Neural progenitor cell (in vitro differentiated cells): ENCODE measurements at regions not wholly inside any gene's neighbourhood (a gene's known extent, or its start where the extent isn't known, plus 50 kb on each side); places are given as distances from the start of the nearest gene placed in this dataset.
"Not testable (repeated sequence)": the region's sequence is repeated elsewhere in the genome, so short reads cannot be mapped to it uniquely, and the experiment has no call there.

ENCODE experiments used
- DNase-seq: peaks from one replicate; pipeline ENCODE4 v3.0.0-alpha.2; 2016; ENCODE audit warnings: low spot score
- H2AFZ ChIP-seq: fragments of 200-600 bp; sonication (generic); replicated peaks from 2 replicates; pipeline ENCODE4 v1.6.1; 2016; ENCODE audit warnings: antibody characterized with exemption
- H3F3A ChIP-seq: fragments of 200-600 bp; sonication (generic); 2 replicates; pipeline ENCODE4 v1.6.1; 2016; ENCODE audit warnings: antibody characterized with exemption, low read depth
- H3K27ac ChIP-seq: fragments of 200-600 bp; sonication (generic); 2 replicates; pipeline ENCODE4 v1.5.1; 2016; ENCODE audit warnings: mild to moderate bottlenecking
- H3K27me3 ChIP-seq: fragments of 200-600 bp; sonication (generic); 2 replicates; pipeline ENCODE4 v1.6.1; 2016; ENCODE audit warnings: mild to moderate bottlenecking, moderate library complexity
- H3K36me3 ChIP-seq: fragments of 200-600 bp; sonication (generic); 2 replicates; pipeline ENCODE4 v1.5.1; 2016
- H3K4me1 ChIP-seq: fragments of 200-600 bp; sonication (generic); 2 replicates; pipeline ENCODE4 v1.6.1; 2016; ENCODE audit warnings: mixed run types
- H3K4me2 ChIP-seq: fragments of 200-600 bp; sonication (generic); 2 replicates; pipeline ENCODE4 v1.6.1; 2016
- H3K4me3 ChIP-seq: fragments of 200-600 bp; sonication (generic); 2 replicates; pipeline ENCODE4 v1.5.1; 2016
- H3K79me2 ChIP-seq: fragments of 200-600 bp; sonication (generic); 2 replicates; pipeline ENCODE4 v1.6.1; 2016; ENCODE audit warnings: low read depth
- H3K9ac ChIP-seq: fragments of 200-600 bp; sonication (generic); 2 replicates; pipeline ENCODE4 v1.6.1; 2016
- H3K9me3 ChIP-seq: fragments of 200-600 bp; sonication (generic); 2 replicates; pipeline ENCODE4 v1.5.1; 2016; ENCODE audit warnings: low read depth
- H4K20me1 ChIP-seq: fragments of 200-600 bp; sonication (generic); 2 replicates; pipeline ENCODE4 v1.6.1; 2016; ENCODE audit warnings: low read depth
- H3K27ac Mint-ChIP-seq: 3 replicates; pipeline ENCODE4 v1.8.0; 2021; ENCODE audit warnings: mixed read lengths
- H3K27me3 Mint-ChIP-seq: 2 replicates; pipeline ENCODE4 v1.8.0; 2022; ENCODE audit warnings: low read depth, mild to moderate bottlenecking, inconsistent platforms, moderate library complexity, mixed read lengths; ENCODE audit not compliant: insufficient read depth
- H3K36me3 Mint-ChIP-seq: 3 replicates; pipeline ENCODE4 v1.8.0; 2021; ENCODE audit warnings: mixed read lengths
- H3K4me1 Mint-ChIP-seq: 3 replicates; pipeline ENCODE4 v1.8.0; 2021; ENCODE audit warnings: mixed read lengths
- H3K4me3 Mint-ChIP-seq: 3 replicates; pipeline ENCODE4 v1.8.0; 2021; ENCODE audit warnings: mild to moderate bottlenecking, moderate library complexity, mixed read lengths
- H3K9me3 Mint-ChIP-seq: 3 replicates; pipeline ENCODE4 v1.8.0; 2020; ENCODE audit warnings: mixed read lengths
- CTCF ChIP-seq: fragments of 200-600 bp; sonication (generic); IDR thresholded peaks from 2 replicates; pipeline ENCODE4 v1.5.1; 2017; ENCODE audit warnings: antibody characterized with exemption, mild to moderate bottlenecking
- EZH2 ChIP-seq: fragments of 200-600 bp; sonication (generic); IDR thresholded peaks from 2 replicates; pipeline ENCODE4 v1.6.1; 2017; ENCODE audit warnings: antibody characterized with exemption, mild to moderate bottlenecking, moderate library complexity
- EZH2phosphoT487 ChIP-seq: fragments of 200-600 bp; sonication (generic); IDR thresholded peaks from 2 replicates; pipeline ENCODE4 v1.6.1; 2017; ENCODE audit warnings: antibody characterized with exemption

- Histone ChIP-seq H4K20me1 (no peaks in the 10 kb centered on the region), H3K27me3 (no peaks in the 10 kb centered on the region), H3K4me2 (no peak overlapping the region), H3F3A (no peaks in the 10 kb centered on the region), H2AFZ (no peak overlapping the region), H3K79me2 (no peaks in the 10 kb centered on the region), H3K4me1 (no peaks in the 10 kb centered on the region), H3K27ac (no peak overlapping the region), H3K9me3 (no peaks in the 10 kb centered on the region), H3K36me3 (no peaks in the 10 kb centered on the region), H3K4me3 (no peak overlapping the region), H3K9ac (no peak overlapping the region)
- Mint-ChIP-seq H3K27ac (no peak overlapping the region), H3K27me3 (peaks cover 9% of the 10 kb centered on the region), H3K4me1 (peaks cover 2% of the 10 kb centered on the region), H3K9me3 (no peaks in the 10 kb centered on the region), H3K4me3 (no peak overlapping the region), H3K36me3 (no peaks in the 10 kb centered on the region)
- DNase-seq = no peak
- no peak for TF ChIP-seq EZH2
- TF ChIP-seq EZH2phosphoT487 = no peak
- TF ChIP-seq CTCF = no peak
These were observed 223.1 kb downstream of the RPLP1 start for GRCh38 chr15:69675731-69676130.

- Histone ChIP-seq H4K20me1 (no peaks in the 10 kb centered on the region), H3K4me3 (no peak overlapping the region), H3F3A (no peaks in the 10 kb centered on the region), H3K79me2 (no peaks in the 10 kb centered on the region), H3K4me2 (no peak overlapping the region), H3K36me3 (no peaks in the 10 kb centered on the region), H3K9ac (no peak overlapping the region), H2AFZ (no peak overlapping the region), H3K9me3 (no peaks in the 10 kb centered on the region), H3K4me1 (no peaks in the 10 kb centered on the region), H3K27ac (no peak overlapping the region), H3K27me3 (no peaks in the 10 kb centered on the region)
- Mint-ChIP-seq H3K27ac (no peak overlapping the region), H3K4me3 (no peak overlapping the region), H3K4me1 (peaks cover 2% of the 10 kb centered on the region), H3K27me3 (peaks cover 8% of the 10 kb centered on the region), H3K36me3 (no peaks in the 10 kb centered on the region), H3K9me3 (peaks cover 2% of the 10 kb centered on the region)
- TF ChIP-seq EZH2phosphoT487 (no peak), CTCF (no peak), EZH2 (no peak)
- DNase-seq = no peak
These were observed 224.8 kb downstream of the RPLP1 start for GRCh38 chr15:69677403-69677802.

- H3K79me2 ChIP-seq = no peaks in the 10 kb centered on the region
- H3K9me3 ChIP-seq = no peaks in the 10 kb centered on the region
- no peaks in the 10 kb centered on the region for H3K36me3 ChIP-seq
- no peaks in the 10 kb centered on the region for H3K4me1 Mint-ChIP-seq
- H3K36me3 Mint-ChIP-seq = no peaks in the 10 kb centered on the region
- no peaks in the 10 kb centered on the region for H4K20me1 ChIP-seq
- no peaks in the 10 kb centered on the region for H3K27me3 ChIP-seq
- H3K27ac ChIP-seq = no peak overlapping the region
- H3K9ac ChIP-seq = no peak overlapping the region
- H3K27ac Mint-ChIP-seq = no peak overlapping the region
- no peaks in the 10 kb centered on the region for H3K4me1 ChIP-seq
- no peak overlapping the region for H3K4me3 Mint-ChIP-seq
- DNase-seq = no peak
- peaks cover 11% of the 10 kb centered on the region for H3K9me3 Mint-ChIP-seq
- no peak overlapping the region for H3K4me2 ChIP-seq
- no peak overlapping the region for H3K4me3 ChIP-seq
- H3K27me3 Mint-ChIP-seq = peaks cover 8% of the 10 kb centered on the region
- no peaks in the 10 kb centered on the region for H3F3A ChIP-seq
- H2AFZ ChIP-seq = no peak overlapping the region
- TF ChIP-seq CTCF (no peak), EZH2phosphoT487 (no peak), EZH2 (no peak)
These were observed 227.1 kb downstream of the RPLP1 start for GRCh38 chr15:69679623-69680228.

- not testable (repeated sequence) for H2AFZ ChIP-seq, H3K27ac Mint-ChIP-seq, H3F3A ChIP-seq, H3K4me3 ChIP-seq, H3K4me3 Mint-ChIP-seq, DNase-seq, H3K4me1 Mint-ChIP-seq, H3K27ac ChIP-seq, H3K4me1 ChIP-seq, H4K20me1 ChIP-seq, H3K27me3 ChIP-seq, H3K4me2 ChIP-seq, H3K9ac ChIP-seq, H3K9me3 ChIP-seq, H3K36me3 ChIP-seq, H3K36me3 Mint-ChIP-seq, H3K79me2 ChIP-seq
- H3K9me3 Mint-ChIP-seq = peaks cover 31% of the 10 kb centered on the region
- H3K27me3 Mint-ChIP-seq = peaks cover 17% of the 10 kb centered on the region
These were observed 232.2 kb downstream of the RPLP1 start for GRCh38 chr15:69684823-69685222.
